ENCODE measurements at regions not wholly inside any gene's neighbourhood (a gene's known extent, or its start where the extent isn't known, plus 50 kb on each side); places are given as distances from the start of the nearest gene placed in this dataset.

DNA sequence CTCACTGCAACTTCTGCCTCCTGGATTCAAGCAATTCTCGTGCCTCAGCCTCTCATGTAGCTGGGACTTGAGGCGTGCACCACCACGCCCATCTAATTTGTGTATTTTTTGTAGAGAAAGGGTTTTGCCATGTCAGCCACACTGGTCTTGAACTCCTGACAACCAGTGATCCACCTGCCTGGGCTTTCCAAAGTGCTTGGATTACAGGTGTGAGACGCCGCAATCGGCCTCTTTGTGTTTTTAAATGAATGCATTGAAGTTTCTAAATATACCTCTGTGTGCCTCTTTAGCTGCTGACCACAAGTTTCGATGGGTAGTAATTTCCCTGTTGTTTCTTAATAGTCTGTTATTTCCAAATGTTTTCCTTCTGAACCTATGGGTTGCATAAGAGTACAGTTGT is 765.3 kb upstream of the GRIA3 start:
- DNase-seq, result no peak

DNA sequence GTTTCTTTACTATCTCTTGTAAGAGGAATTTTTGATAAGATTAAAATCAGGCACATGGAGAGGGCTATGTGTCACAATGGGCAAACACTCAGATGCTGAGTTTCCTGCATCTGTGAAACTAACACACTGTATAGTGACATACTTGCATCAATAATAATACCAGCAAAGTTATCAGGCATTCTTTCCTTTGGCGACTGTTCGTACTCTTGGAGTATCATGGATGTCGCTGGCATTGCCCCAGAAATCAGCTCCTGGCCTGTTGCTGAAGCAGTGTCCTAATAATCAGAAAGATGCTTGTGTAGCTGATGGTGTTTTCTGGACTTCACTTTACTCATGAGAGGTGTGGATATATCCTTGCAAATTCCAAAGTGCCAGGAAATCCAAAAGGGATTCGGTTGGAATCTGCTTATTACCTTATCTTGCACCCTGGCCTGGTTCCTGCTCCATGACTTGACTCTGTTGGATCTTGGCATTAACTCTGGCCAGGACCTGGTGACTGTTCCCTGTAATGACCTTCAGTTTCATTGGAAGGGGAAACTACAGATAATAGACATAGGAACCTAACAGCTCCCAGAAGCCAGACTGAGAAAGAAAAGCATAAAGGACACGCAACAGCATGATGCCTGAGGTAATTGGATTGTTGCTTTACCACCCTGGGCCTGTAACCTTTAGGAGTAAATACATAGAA is 762.5 kb upstream of the GRIA3 start:
- no peak for DNase-seq

DNA sequence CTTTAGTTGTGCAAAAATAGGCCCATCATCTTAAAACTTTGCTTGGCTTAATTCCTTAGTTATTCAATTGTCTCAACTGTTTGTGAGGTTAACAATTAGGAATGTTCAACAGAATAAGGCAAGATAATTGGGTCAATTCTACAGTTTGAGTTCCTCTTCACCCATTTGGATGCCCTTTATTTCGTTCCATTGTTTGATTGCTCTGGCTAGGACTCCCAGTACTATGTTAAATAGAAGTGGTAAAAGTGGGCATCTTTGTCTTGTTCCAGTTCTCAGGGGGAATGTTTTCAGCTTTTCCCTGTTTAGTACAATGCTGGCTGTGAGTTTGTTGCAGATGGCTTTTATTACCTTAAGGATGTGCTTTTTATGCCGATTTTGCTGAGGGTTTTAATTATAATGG is 761.5 kb upstream of the GRIA3 start:
- DNase-seq, result no peak

DNA sequence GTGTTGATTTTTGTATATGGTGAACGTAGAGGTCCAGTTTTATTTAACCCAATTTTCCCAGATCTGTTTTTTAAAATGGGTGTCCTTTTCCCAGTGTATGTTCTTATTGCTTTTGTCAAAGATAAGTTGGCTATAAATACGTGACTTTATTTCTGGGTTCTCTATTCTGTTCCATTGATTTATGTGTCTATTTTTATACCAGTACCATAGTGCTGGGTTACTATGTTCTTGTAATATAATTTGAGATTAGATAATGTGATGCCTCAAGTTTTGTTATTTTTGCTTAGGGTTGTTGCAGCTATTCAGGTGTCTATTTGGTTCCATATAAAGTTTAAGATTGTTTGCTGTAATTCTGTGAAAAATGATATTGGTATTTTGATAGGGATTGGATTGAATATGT is 749.1 kb upstream of the GRIA3 start:
- DNase-seq, result no peak

DNA sequence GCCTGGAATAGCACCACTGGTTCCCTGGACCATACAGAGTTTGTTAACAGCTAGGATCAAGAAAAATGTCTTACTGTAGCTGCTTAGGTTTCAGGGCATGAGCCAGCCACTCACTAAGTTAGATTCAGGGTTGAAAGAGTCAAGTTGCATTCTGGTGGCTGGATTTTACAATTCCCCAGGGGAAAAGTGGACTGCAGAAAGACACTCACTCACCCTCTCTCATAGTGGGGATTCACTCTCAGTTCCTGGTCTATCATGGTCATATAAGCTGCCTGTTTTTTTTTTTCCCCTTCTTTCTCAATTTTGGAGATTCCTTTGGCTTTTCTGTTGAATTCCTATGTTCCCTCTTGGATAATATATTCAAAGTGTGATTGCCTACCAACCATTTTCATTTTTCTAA is 744.2 kb upstream of the GRIA3 start:
- no peak for DNase-seq

DNA sequence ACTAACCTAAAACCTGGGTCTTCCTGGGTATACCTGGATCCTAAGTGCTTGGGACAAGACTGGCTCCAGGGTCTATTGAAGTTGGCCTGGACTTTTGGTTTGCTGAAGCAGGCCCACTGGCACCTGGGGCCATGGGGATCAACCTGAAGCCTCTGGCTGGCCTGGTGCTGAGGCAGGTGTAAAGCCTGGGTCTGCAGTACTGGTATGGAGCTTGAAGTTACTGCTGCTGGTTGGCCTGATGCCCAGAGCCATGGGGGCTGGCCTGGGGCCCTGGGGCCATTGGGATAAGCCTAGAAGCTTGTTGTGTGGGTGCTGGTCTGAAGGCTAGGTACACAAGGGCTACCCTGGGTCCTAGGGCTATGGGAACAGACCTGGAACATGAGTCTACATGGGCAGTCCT is 743.2 kb upstream of the GRIA3 start:
- no peak for DNase-seq

DNA sequence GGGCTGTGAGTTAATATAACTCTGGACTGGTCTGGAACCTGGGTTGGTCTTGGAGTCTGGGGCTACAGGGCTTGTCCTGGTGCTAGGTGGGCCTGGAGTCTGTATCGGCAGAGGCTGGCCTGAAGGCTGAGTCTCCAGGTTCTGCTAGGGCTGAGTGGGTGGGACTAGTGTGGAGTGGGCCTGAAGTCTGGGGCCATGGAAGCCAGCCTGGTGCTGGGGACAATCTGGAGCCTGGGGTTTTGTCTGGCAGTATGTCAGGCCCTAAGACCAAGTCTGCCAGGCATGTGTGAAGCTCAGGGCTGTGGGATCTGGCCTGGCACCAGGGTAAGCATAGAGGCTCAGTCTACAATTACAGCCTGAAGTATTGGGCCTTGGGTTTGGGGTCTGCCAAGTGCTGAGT is 742.6 kb upstream of the GRIA3 start:
- no peak for DNase-seq

DNA sequence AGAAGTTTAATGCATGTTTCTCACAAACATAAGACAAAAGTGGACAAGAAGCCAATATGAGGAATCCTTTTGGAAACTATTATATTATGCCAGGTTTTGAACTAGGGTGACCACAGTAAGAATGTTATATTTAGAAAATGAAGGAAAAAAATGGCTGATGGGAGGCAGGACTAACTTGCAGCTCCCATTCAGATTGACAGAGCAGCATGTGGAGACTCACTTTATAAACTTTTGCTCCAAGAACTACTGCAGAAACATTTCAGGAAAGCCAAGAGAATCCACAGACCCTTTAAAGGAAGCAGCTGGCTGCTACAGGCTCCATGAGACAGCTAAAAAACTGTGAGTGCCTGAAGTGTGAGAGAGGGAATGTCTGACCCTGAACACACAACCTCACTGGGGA is 738.6 kb upstream of the GRIA3 start:
- DNase-seq, result peak; percentile 1

DNA sequence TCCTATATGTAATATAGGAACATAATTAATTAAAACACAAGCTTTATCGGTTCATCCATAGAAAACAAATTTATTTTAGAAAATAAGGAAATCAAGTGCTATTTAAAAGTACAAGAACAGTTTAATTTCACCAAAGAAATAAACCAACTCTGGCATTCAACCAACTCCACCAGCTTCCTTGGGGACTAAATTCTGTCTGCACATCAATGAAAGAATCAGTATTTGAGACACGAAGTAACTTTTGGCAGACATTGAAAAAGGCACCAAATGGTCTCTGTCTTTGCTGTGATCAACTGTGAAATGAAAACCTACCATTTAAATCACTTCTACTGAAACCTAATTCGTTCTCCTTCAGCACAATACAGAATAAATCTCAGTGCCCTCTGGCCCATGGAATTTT is 719.7 kb upstream of the GRIA3 start:
- no peak for DNase-seq

DNA sequence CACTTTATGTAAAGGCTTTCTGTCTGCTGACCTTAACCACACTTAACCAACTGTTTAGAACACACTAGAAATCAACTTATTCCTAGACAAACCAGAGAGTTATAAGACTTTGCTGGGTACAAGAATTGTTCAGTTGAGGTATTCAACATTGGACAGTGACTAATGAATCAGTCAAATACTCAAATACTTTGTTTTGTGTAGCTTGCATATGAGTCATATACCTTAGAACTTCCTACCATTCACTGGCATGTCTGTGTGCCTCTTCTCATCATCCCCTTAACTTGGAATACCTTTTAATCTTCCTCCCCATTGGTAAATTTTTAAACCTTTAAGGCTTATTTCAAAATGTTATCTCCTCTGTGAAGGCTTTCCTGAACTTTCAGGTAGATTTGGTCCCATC is 708.8 kb upstream of the GRIA3 start:
- no peak for DNase-seq

DNA sequence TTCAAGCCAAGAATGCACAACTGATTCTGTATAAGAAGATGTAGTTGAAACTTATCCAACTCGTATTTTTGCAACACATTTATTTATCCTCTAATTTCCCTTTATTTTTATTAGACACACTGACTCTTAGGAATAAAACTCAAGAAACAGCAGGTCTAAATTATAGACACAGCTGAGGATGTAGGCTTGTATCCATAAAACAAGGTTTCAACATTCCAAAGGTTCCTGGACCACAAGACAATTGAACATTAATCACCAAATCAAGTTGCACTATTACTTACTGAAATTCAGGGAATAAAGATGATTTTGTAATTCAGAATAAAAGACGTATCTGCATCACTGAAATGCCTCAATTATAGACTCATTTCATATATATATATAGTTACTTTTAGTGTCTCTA is 683.5 kb upstream of the GRIA3 start:
- DNase-seq, result no peak

DNA sequence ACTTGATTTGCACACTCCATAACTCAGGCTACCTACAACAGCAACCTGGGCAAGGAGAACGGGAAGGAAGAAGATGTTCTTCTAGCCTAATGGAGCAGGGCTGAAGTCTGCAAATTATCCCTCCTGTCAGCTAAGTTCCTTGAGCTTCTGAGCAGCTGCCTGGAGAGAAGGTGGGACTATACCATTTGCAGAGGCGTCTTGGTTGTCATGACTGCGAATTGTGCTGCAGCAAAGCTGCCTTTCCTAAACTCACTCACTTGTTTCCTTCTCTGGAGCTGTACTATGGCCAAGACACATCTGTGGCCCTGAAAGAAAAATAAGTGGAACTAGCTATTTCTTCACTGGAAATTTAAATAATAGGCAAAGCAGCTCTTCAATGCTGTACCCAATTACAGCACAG is 682.4 kb upstream of the GRIA3 start:
- DNase-seq, result no peak

DNA sequence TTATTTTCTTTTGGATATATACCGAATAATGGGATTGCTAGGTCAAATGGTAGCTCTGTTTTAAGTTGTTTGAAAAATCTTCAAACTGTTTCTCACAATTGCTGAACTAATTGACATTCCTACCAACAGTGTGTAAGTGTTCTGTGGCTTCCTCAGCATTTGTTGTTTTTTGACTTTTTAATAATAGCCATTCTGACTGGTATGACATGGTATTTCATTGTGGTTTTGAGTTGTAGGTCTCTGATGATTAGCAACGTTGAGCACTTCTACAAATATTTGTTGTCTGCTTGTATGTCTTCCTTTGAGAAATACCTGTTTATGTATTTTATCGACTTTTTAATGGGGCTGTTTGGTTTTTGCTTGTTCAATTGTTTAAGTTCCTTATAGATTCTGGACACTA is 680.1 kb upstream of the GRIA3 start:
- DNase-seq, result no peak

DNA sequence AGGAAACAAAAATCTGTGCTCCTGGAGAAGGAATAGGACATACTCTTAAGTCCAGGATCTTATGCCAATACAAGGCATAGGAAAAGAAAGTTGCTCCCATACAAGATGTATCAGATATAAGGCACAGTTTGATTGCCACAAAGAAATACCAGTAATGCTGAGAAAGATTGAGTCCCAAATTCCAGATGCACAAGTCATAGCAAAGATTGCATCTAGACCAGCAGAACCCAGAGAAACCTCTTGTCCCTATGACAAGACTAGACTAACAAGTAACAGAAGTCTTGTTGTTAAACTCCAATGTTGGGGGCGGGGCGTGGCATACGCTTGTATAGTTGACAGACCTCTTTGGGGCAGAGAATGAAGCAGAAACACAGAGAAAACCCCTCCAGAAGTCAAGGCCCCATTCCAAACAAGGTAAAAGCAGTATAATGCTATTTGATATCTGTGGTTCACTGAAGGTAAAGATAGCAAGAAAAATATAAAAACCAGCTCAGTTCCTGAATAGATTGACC is 671.5 kb upstream of the GRIA3 start:
- no peak for DNase-seq

DNA sequence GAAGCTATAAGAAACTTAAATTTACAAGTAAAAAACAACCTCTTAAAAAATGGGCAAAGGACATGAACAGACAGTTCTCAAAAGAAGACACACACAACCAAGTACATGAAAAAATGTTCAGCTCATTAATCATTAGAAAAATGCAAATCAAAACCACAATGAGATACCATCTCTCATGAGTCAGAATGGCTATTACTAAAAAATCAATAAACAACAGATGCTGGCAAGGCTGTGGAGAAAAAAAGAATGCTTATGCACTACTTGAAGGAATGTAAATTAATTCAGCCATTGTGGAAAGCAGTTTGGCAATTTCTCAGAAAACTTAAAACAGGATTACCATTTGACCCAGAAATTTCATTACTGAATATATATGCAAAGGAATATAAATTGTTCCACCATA is 666.3 kb upstream of the GRIA3 start:
- no peak for DNase-seq

DNA sequence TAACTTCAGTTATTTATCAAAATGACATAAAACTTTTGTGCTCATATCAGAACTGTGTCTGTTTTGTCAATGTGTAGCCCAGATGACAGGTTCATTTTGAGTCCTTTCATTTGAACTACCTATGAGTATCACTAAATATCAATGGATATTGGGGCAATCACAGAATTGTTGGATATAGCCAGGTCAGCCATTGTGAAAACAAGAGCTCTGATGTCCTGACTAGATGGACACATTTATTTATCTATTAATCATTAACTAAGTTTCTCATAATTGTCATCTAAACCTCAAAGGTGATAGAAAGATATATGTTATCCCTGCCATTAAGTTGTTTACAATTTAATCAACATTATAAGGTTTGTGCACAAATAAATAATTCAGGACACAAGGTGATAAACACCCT is 638.3 kb upstream of the GRIA3 start:
- DNase-seq, result no peak

DNA sequence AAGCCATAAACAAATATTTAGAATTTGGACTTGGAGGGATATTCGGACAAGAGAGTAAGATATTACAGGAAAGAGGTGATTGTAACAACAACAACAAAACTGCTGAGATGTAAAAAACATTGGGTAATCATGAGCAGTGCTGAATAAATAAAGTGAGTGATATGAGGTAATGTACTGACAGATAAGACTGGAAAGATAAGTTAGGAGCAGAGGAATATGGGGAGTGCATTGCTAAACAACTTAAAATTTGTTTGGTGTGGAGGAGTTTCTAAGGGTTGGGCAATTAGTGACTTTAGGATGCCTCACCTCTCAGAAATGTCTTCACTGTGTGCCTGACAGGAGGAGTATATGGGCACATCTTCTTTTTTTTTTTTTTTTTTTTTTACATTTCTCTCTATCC is 637.8 kb upstream of the GRIA3 start:
- DNase-seq, result no peak

DNA sequence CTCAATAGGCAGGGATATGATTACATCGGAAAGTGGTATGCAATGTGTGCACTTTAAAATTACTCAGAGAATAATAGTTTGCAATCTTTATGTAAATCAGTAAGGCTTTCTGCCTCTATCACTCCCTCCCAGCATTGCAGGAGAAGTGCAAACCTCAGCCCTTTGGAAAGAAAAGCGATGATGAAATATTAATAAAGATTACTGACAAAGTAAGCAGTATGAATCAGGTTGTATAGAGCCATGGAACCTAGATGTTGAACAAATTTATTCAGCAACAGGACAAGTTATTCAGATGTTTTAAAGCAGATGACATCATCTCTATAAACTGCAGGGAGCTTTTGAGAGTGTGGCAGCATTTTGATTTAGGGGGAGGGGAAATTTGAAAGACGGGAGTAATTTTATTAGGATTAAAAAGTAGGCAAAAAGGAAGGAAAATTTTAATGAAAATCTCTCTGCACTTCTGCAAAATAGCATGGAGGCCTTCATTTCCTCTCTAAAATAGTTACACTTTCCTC is 631.7 kb upstream of the GRIA3 start:
- DNase-seq, result no peak

DNA sequence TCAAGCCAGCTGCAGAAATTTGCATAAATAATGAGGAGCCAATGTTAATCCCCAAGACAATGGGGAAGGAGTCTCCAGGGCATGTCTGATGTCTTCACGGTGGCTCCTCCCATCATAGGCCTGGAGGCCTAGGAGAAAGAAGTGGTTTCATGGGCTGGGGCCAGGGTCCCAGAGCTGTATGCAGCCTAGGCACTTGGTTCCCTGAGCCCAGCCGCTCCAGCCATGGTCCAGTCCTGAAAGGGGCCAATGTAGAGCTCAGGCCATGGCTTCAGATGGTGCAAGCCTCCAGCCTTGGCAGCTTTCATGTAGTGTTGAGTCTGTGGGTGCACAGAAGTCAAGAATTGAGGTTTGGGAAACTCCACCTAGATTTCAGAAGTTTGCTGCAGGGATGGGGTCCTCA is 628.2 kb upstream of the GRIA3 start:
- DNase-seq, result no peak

DNA sequence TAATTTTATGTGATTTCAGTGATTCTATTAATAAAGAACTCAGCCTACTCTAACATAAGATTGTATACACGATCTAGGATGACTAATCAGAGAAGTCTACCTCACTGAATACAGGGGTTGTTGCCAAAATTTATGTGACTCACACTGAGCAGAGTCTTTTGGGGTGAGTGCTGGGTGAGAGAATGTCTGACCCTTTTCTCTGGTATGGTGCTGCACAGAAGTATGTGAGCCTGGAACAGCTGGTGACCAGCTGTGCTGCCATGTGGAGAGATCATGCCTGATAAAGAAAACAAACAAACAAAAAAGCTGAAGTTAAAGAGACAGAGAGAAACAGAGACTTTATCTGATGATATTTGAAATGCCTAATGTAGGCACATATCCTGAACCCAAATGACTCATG is 618.1 kb upstream of the GRIA3 start:
- no peak for DNase-seq

DNA sequence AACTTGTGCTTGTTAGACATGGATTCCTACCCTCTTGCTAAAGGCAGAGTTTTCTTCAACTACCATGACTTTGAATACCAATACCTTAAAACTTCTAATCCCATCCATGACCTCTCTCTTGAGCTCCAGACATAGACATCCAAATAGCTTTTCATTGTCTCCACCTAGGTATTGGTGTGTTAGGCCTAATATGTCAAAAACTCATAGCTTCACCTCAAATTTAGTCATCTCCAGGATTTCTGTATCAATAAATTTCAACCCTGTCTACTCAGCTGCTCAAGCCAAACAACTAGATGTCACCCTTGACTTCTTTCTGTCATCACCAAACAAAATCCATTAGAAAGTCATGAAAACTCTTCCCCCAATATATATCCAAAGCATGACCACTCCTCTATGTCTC is 617.7 kb upstream of the GRIA3 start:
- no peak for DNase-seq

DNA sequence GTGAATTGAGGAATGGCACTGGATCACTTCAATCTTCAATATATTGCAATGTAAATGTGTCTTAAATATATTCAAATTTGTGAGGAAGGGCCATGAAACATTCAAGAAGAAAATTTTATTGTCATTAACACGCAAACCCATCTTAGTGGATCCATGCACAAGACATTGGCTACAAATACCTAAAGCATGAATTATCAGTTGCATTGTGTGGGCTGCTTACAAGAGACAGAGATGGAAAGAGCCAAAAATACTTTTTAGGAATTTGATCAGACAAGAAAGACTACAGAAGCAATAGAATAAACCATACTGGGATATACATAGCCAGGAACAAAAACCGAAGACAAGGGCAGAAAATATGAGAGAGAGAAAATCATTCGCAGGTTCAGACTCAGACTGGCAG is 616.2 kb upstream of the GRIA3 start:
- no peak for DNase-seq

DNA sequence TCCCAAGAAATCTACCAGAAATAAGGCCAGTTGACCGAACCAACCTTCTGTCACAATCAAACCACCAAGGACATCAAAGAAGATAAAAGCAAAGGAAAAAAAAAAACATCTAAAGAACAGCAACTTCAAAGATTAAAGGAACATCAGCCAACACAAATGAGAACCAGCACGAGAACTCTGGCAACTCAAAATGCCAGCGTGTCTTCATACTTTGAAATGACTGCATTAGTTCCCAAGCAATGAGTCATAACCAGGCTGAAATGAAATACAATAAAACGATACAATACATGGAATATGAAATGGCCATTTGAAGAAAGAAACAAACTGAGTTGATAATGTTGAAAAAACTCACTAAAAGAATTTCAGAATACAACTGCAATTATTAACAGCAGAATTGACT is 611.6 kb upstream of the GRIA3 start:
- DNase-seq, result no peak

DNA sequence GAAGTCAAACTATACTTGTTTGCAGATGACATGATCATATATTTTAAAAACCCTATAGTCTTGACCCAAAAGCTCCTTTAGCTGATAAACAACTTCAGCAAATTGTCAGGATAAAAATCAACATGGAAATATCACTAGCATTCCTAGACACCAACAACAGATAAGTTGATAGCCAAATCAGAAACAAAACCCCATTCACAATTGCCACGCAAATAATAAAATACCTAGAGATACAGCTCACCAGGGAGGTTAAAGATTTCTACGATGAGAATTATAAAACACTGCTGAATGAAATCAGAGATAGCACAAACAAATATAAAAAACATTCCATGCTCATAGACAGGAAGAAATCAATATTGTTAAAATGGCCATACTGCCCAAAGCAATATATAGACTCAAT is 605.0 kb upstream of the GRIA3 start:
- no peak for DNase-seq

DNA sequence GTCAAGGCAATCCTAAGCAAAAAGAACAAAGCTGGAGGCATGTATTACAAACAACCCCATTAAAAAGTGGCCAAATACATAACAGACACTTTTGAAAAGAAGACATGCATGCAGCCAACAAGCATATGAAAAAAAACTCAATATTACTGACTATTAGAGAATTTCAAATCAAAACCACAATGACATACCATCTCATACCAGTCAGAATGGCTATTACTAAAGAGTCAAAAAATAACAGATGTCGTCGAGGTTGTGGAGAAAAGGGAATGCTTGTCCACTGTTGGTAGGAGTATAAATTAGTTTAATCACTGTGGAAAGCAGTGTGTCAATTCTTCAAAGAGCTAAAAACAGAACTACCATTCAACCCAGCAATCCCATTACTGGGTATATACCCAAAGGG is 604.6 kb upstream of the GRIA3 start:
- DNase-seq, result no peak

Data from right kidney (tissue), 1 donor.